ENCODE measurements at regions not wholly inside any gene's neighbourhood (a gene's known extent, or its start where the extent isn't known, plus 50 kb on each side); places are given as distances from the start of the nearest gene placed in this dataset.
"Not testable (repeated sequence)": the region's sequence is repeated elsewhere in the genome, so short reads cannot be mapped to it uniquely, and the experiment has no call there.

- ATAC-seq (no peak), DNase-seq (ENCODE audit: low spot score) (no peak)
- intact Hi-C loops (cut with DNase I), result no loop called here
These were observed 750.4 kb upstream of the AGA start for GRCh38 chr4:178192611-178193010.

- intact Hi-C loops (cut with DNase I), result no loop called here
- DNase-seq (ENCODE audit: low spot score) (no peak), ATAC-seq (no peak)
These were observed 754.6 kb upstream of the AGA start for GRCh38 chr4:178196751-178197374.

- DNase-seq (ENCODE audit: low spot score) (no peak), ATAC-seq (no peak)
- intact Hi-C loops (cut with DNase I), result no loop called here
These were observed 756.5 kb upstream of the AGA start for GRCh38 chr4:178198691-178199090.

- no peak for ATAC-seq
- intact Hi-C loops (cut with DNase I), result no loop called here
- DNase-seq (ENCODE audit: low spot score), result no peak
These were observed 760.2 kb upstream of the AGA start for GRCh38 chr4:178202422-178202821.

- no peak for DNase-seq (ENCODE audit: low spot score)
- no peak for ATAC-seq
- intact Hi-C loops (cut with DNase I), result no loop called here
These were observed 763.6 kb upstream of the AGA start for GRCh38 chr4:178205826-178206225.

GRCh38 chr4:178215309-178215708 lies 773.1 kb upstream of the AGA start:
- ATAC-seq (no peak), DNase-seq (ENCODE audit: low spot score) (no peak)
- intact Hi-C loops (cut with DNase I), result no loop called here

GRCh38 chr4:178215763-178216162 lies 773.5 kb upstream of the AGA start:
- DNase-seq (ENCODE audit: low spot score), result no peak
- ATAC-seq, result no peak
- intact Hi-C loops (cut with DNase I), result no loop called here

- DNase-seq (ENCODE audit: low spot score); ATAC-seq; intact Hi-C loops (cut with DNase I): not testable (repeated sequence)
These were observed 784.2 kb upstream of the AGA start for GRCh38 chr4:178226421-178226820.

- ATAC-seq (no peak), DNase-seq (ENCODE audit: low spot score) (no peak)
- intact Hi-C loops (cut with DNase I), result no loop called here
These were observed 791.7 kb upstream of the AGA start for GRCh38 chr4:178233906-178234305.

GRCh38 chr4:178240891-178241290 lies 798.7 kb upstream of the AGA start:
- peak; percentile 26 for ATAC-seq
- DNase-seq (ENCODE audit: low spot score), result no peak
- intact Hi-C loops (cut with DNase I), result no loop called here

GRCh38 chr4:178241601-178242118 lies 799.4 kb upstream of the AGA start:
- intact Hi-C loops (cut with DNase I), result no loop called here
- DNase-seq (ENCODE audit: low spot score) (no peak), ATAC-seq (peak; percentile 24)

GRCh38 chr4:178242655-178243054 lies 800.4 kb upstream of the AGA start:
- DNase-seq (ENCODE audit: low spot score) (no peak), ATAC-seq (peak; percentile 20)
- intact Hi-C loops (cut with DNase I), result no loop called here

- DNase-seq (ENCODE audit: low spot score), result no peak
- ATAC-seq, result no peak
- intact Hi-C loops (cut with DNase I), result no loop called here
These were observed 802.5 kb upstream of the AGA start for GRCh38 chr4:178244785-178245184.

GRCh38 chr4:178255172-178255571 lies 812.9 kb upstream of the AGA start:
- ATAC-seq (no peak), DNase-seq (ENCODE audit: low spot score) (no peak)
- intact Hi-C loops (cut with DNase I), result no loop called here

- no peak for ATAC-seq
- intact Hi-C loops (cut with DNase I), result no loop called here
These were observed 816.4 kb upstream of the AGA start for GRCh38 chr4:178258603-178259002.

GRCh38 chr4:178259566-178259965 lies 817.3 kb upstream of the AGA start:
- intact Hi-C loops (cut with DNase I), result no loop called here
- no peak for ATAC-seq

More at GRCh38 chr4:178258603-178259002, 816.4 kb upstream of the AGA start:
- DNase-seq (ENCODE audit: low spot score), result no peak

GRCh38 chr4:178264001-178264400 lies 821.8 kb upstream of the AGA start:
- intact Hi-C loops (cut with DNase I), result no loop called here
- no peak for ATAC-seq

More at GRCh38 chr4:178259566-178259965, 817.3 kb upstream of the AGA start:
- no peak for DNase-seq (ENCODE audit: low spot score)

GRCh38 chr4:178271386-178271785 lies 829.1 kb upstream of the AGA start:
- no peak for DNase-seq (ENCODE audit: low spot score)
- ATAC-seq, result no peak
- intact Hi-C loops (cut with DNase I), result no loop called here

More at GRCh38 chr4:178264001-178264400, 821.8 kb upstream of the AGA start:
- DNase-seq (ENCODE audit: low spot score), result no peak

GRCh38 chr4:178273168-178273567 lies 830.9 kb upstream of the AGA start:
- no peak for ATAC-seq
- intact Hi-C loops (cut with DNase I), result no loop called here

GRCh38 chr4:178275671-178276360 lies 833.6 kb upstream of the AGA start:
- intact Hi-C loops (cut with DNase I), result no loop called here
- no peak for ATAC-seq
- DNase-seq (ENCODE audit: low spot score), result no peak

More at GRCh38 chr4:178273168-178273567, 830.9 kb upstream of the AGA start:
- no peak for DNase-seq (ENCODE audit: low spot score)
